ENCODE measurements at regions not wholly inside any gene's neighbourhood (a gene's known extent, or its start where the extent isn't known, plus 50 kb on each side); places are given as distances from the start of the nearest gene placed in this dataset.

DNA sequence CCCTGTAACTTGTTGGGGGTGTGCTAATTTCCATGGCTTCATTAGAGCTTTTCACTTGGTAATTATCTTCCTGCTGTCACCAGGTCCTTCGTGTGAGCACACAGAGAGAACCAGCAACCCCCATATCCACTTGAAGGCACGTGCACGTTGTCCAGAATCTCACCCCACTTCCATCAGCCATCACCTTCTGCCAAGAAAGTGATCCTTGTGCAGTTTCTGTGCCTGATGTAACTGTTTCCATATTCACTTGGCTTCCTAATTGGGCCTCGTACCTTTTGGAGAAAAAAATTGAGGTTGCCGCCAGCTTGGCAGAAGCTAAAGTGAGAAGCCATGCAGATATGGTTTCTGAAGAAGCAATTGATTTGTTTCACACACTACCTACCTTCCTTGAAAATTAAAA is 153.7 kb upstream of the TSHZ2 start:
- no peak overlapping the region for H3K4me3 ChIP-seq
- H3K4me1 ChIP-seq: no peaks in the 10 kb centered on the region
- no peaks in the 10 kb centered on the region for H3K27me3 ChIP-seq
- no peak for DNase-seq
- no peaks in the 10 kb centered on the region for H3K9me3 ChIP-seq (replicated peaks)
- no peaks in the 10 kb centered on the region for H3K36me3 ChIP-seq
- H3K27ac ChIP-seq: no peak overlapping the region

DNA sequence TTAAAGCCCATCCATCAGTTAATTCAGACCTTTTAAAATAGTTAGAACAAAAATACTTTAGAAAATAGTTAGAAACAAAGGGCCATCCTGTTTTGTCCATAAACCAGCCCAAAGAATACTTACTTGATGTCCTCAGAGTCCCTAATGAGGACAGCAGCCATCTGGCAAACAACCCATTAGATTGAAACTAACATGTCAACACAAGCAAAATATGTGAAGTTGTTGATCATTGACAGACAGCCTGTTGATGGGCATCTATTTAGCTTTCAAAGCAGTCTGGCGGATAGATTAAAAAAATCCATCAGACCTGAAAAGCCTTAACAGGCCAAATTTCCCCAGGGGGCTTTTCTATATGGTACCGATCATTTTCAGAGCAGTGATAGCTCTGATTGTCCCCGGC is 154.2 kb upstream of the TSHZ2 start:
- no peak overlapping the region for H3K27ac ChIP-seq
- H3K27me3 ChIP-seq: no peaks in the 10 kb centered on the region
- no peak for DNase-seq
- no peaks in the 10 kb centered on the region for H3K9me3 ChIP-seq (replicated peaks)
- H3K4me3 ChIP-seq: no peak overlapping the region
- H3K4me1 ChIP-seq: no peaks in the 10 kb centered on the region
- H3K36me3 ChIP-seq: no peaks in the 10 kb centered on the region

DNA sequence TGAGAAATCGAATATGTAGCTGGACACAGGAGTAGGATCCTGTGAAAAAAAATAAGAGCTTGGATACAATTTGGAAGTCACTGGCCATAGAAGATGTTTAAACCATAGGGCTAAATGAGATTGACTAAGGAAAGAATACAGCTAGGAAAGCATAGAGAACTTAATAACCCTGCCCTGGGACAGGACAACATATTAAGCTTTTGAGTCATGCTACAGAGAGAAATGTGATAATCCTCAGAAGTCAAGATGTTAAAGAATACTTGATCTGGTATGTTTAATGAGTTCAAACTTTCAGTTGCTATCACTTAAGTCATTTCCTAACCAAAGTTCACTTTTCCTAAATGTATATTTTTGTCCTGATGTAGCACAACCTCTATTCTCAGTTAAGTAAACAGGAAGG is 154.6 kb upstream of the TSHZ2 start:
- Histone ChIP-seq H3K36me3 (no peaks in the 10 kb centered on the region), H3K27ac (no peak overlapping the region), H3K4me3 (no peak overlapping the region), H3K9me3 (replicated peaks) (no peaks in the 10 kb centered on the region), H3K27me3 (no peaks in the 10 kb centered on the region), H3K4me1 (no peaks in the 10 kb centered on the region)
- DNase-seq: no peak

DNA sequence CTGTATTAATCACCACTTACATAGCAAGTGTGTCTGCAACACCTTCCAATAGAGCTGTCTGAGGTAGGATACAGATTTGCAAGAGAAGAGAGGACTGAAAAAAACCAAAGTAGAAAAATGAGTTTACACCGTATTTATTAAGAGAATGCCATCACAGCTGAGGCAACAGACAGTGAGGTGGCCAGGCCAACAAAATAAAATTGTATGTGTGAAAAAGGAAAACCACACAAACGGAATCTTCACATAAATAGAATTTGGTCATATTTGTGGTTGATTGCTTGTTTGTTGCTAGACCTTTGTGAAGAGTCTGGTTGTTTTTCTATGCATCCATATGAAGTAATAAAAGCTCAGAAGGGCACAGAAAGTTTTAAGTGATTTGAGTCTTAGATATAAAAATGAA is 157.8 kb upstream of the TSHZ2 start:
- H3K27ac ChIP-seq: no peak overlapping the region
- no peaks in the 10 kb centered on the region for H3K9me3 ChIP-seq (replicated peaks)
- H3K36me3 ChIP-seq: no peaks in the 10 kb centered on the region
- H3K27me3 ChIP-seq: peaks cover under 1% of the 10 kb centered on the region; the same call in 1 of the 2 replicates
- H3K4me1 ChIP-seq: no peaks in the 10 kb centered on the region
- no peak overlapping the region for H3K4me3 ChIP-seq
- no peak for DNase-seq

DNA sequence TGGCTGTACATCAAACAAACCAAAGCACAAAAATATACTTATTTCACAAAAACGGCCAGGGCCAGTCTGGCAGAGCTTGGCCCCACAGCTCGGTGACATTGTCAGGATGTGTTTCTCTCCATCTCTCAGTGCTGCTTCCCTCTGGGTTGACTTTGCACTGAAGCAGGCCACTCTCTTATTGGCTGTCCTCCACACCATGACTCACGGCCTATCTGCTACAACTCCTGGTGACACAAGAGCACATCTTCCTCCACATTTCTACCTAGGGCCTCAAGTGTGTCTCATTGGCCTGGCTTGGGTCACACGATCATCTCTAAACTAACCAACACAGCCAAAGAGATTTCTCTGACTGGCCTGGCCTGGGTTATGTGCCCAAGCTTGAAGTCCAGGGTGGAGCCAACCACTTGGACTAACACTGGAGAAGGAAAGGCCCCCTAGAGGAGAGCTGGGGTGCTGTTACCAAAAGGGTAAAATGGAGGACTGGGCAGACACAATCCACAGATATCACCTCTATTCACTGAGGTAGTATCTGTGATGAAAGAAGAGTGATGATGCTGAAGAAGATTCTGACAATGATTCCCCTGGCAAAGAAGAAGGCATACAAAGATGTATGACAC is 159.8 kb upstream of the TSHZ2 start:
- Histone ChIP-seq H3K9me3 (replicated peaks) (no peaks in the 10 kb centered on the region), H3K36me3 (no peaks in the 10 kb centered on the region), H3K4me1 (no peaks in the 10 kb centered on the region), H3K27ac (no peak overlapping the region), H3K4me3 (no peak overlapping the region), H3K27me3 (peaks cover 3% of the 10 kb centered on the region; the same call in 1 of the 2 replicates)
- DNase-seq: peak; percentile 4 to 10

DNA sequence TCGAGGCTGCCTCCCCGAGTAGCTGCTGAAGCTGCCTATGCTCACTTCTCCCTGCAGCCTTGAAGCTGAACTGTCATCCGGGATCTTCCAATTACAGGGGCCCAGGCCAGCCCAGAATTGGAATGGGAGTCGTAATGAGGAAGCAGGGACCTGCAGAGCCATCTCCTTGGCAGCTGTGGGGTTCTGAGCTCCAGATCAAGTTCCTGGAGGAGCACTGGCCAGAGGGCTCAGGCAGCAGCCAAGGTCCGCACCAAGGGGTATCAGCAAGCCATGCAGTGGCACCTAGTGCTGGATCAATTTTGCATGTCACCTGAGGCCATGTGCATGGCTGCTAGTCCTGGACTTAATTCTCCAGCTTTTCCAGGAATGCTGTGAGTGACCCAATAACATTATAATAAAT is 163.2 kb upstream of the TSHZ2 start:
- Histone ChIP-seq H3K36me3 (no peaks in the 10 kb centered on the region), H3K27ac (no peak overlapping the region), H3K9me3 (replicated peaks) (no peaks in the 10 kb centered on the region), H3K4me3 (no peak overlapping the region), H3K4me1 (no peaks in the 10 kb centered on the region), H3K27me3 (peaks cover 6% of the 10 kb centered on the region; the same call in 1 of the 2 replicates)
- DNase-seq: no peak

DNA sequence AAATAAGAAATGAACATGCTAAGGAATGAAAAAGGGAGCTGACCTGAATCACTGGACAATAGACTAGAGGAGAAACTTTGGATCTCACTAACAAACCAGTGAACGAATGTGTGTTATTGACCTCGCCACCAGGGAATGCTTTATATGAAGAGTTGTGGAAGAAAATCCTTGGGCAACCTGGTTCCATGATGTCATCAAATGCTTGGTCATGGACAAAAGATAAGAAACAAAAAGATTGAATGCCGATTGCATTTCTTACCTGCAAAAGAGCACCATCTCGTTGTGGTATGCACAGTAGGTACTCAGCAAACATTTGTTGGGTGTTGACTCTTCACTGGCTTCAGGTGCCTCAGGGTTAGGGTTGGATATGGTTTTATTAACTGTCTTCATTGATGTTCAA is 165.2 kb upstream of the TSHZ2 start:
- Histone ChIP-seq H3K9me3 (replicated peaks) (no peaks in the 10 kb centered on the region), H3K36me3 (no peaks in the 10 kb centered on the region), H3K27ac (no peak overlapping the region), H3K27me3 (peaks cover 8% of the 10 kb centered on the region; the same call in 1 of the 2 replicates), H3K4me1 (no peaks in the 10 kb centered on the region), H3K4me3 (no peak overlapping the region)
- DNase-seq: no peak

DNA sequence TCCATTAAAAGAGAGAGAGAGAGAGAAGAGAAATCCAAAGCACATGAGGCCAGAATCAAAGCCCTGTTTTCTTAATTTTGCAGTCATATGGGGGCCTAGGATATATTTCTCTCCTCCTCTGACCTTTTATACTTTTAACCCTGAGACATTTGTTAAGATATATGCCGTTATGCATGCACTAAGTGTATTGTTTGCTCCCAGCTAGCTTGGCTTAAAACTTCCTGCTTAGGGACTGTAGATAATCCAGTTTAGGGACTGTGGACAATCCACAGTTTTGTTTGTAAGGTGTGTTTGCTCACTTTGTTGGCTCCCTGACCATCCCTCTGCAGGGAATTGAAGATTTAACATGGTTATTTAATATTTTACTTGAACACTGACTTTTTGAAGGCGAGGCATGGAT is 166.3 kb upstream of the TSHZ2 start:
- no peak for DNase-seq
- no peaks in the 10 kb centered on the region for H3K36me3 ChIP-seq
- peaks cover 9% of the 10 kb centered on the region; the same call in 1 of the 2 replicates for H3K27me3 ChIP-seq
- no peak overlapping the region for H3K4me3 ChIP-seq
- H3K4me1 ChIP-seq: no peaks in the 10 kb centered on the region
- no peak overlapping the region for H3K27ac ChIP-seq
- H3K9me3 ChIP-seq (replicated peaks): no peaks in the 10 kb centered on the region

DNA sequence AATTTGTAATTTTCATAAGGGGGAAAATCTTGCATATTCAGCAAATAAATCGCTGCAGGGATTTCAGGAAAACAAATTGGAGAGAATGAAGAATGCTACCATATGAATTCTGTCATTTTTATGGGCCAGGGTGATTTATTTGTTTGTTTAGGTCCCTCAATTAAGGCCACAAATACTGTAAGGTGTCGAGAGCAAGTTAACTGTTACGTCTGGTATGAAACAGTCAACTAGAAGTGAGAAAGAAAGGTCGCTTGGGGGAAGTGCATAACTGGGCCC is 166.9 kb upstream of the TSHZ2 start:
- no peaks in the 10 kb centered on the region for H3K36me3 ChIP-seq

DNA sequence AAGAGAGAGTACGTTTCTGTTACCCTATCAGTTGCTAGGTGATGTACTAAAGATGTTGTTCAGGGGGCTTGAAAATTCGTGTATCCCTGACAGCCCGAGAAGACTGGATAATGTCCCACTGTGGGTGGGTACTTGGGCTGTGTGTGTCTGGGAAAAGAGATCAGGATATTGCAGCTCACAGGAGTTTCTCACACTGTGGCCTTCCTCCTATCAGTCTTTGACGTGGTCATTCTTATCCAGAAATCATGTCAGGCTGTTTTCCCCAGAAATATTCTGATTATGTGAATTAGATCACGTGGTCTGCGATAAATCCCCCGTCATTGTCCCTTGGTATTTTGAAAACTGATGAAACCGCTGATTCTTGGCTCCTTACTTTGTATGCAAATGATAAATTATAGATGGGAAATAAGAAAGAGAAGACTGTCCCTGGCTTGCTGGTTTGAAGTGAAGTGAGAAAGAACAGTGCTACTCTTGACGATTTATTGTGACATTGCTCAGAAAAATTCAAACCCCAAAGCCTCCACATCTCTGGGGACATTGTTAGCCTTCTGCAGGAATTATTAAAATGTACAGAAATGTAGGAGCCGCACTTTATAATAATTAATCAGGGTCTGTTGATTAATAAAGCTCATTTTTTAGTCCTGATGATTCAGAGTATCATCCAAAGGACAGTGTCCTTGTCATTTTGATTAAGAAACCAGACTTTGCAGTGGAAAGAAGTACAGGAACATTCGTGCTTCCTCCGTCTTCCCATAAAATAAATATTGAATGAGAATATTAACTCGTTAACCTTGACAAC is 167.5 kb upstream of the TSHZ2 start:
- no peak overlapping the region for H3K27ac ChIP-seq
- no peak for DNase-seq
- no peaks in the 10 kb centered on the region for H3K36me3 ChIP-seq
- no peak overlapping the region for H3K4me3 ChIP-seq
- H3K9me3 ChIP-seq (replicated peaks): no peaks in the 10 kb centered on the region
- no peaks in the 10 kb centered on the region for H3K4me1 ChIP-seq
- H3K27me3 ChIP-seq: peaks cover 9% of the 10 kb centered on the region; the same call in 1 of the 2 replicates

More for the DNA sequence above, 166.9 kb upstream of the TSHZ2 start:
- peaks cover 9% of the 10 kb centered on the region; the same call in 1 of the 2 replicates for H3K27me3 ChIP-seq
- no peak overlapping the region for H3K27ac ChIP-seq
- no peaks in the 10 kb centered on the region for H3K9me3 ChIP-seq (replicated peaks)
- H3K4me1 ChIP-seq: no peaks in the 10 kb centered on the region
- no peak overlapping the region for H3K4me3 ChIP-seq
- no peak for DNase-seq

DNA sequence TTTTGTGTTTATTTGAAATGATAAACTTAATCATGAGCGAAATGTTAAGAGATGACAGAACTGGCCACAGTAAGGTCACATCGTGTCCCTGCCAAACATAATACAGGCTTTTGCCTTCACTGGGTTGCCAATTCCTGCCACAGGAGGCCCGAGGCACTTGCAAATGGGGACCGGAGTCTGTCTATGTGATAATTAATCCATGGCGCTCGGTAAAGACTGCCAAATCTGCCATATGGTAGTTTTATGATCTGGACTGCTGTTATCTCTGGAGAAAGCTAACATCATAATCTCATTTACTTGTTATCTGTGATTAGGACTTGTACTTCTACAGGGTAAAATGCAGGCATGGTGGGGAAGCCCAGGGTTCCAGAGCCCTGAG is 170.5 kb upstream of the TSHZ2 start:
- Histone ChIP-seq H3K36me3 (no peaks in the 10 kb centered on the region), H3K4me1 (no peaks in the 10 kb centered on the region), H3K27ac (no peak overlapping the region), H3K4me3 (no peak overlapping the region), H3K9me3 (replicated peaks) (no peaks in the 10 kb centered on the region), H3K27me3 (peaks cover 4% of the 10 kb centered on the region; the same call in 1 of the 2 replicates)
- no peak for DNase-seq

DNA sequence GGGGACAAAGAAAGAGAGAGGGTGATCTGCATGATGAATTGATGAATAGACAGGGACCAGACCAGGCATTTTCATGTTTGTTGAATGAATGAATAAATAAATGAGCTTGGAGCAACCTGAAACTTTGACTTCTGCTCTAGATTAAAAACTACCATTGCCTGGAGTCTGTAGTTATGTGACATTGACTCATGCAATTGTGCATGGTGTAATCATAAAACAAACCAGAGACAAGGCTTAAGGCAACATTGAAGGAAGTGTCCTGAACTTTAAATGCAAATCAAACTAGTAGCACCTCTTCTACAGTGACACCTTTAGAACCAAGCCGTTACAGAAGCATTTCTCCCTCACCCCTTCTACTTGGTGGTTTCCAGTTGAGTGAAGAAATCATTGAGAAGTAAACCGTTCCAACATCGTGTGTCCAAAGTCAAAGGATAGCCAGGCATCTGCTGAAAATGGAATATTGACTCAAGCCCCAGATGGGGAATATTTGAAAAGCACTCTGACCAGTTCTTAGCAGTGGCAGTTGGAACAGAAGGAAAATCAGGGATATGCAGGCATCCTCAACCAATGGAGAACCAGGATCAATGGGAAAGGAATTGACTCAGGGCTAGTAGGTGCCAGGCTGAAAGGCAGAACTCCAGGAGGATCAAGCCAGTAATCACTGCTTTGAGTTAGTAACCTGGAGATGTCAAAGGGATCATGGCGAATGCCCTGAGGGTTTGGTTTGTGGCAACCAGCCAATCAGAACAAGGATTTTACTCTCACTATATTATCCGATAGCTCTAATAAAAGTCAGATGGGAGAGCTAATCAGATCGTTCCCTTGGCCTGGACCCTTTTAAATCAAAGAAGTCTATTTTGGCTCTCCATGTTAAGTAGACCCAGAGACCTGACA is 171.2 kb upstream of the TSHZ2 start:
- H3K36me3 ChIP-seq: no peaks in the 10 kb centered on the region
- H3K4me3 ChIP-seq: no peak overlapping the region
- H3K4me1 ChIP-seq: no peaks in the 10 kb centered on the region
- H3K27ac ChIP-seq: no peak overlapping the region
- no peak for DNase-seq
- no peaks in the 10 kb centered on the region for H3K9me3 ChIP-seq (replicated peaks)
- 0 out of 2 replicates have a peak, but pooled peaks cover 3% of the 10 kb centered on the region for H3K27me3 ChIP-seq

DNA sequence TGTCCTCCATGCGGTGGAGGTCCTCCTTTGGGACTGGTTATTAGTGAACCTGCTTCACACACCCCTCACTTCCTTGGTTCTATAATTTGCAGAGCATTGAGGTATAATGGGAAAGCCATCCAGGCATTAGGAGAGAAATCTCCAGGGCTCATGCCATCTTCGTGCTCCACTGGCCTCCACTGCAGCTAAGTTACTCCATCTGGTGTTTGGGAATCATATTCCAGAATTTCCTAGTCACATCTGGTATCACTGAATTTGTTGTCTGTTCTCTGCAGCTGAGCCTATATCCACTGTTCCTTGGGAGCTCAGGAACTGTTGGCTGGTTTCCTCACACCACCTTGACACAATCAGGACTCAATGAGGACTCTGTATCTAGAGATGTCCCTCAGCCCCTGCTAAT is 173.0 kb upstream of the TSHZ2 start:
- Histone ChIP-seq H3K4me3 (no peak overlapping the region), H3K4me1 (no peaks in the 10 kb centered on the region), H3K27me3 (0 out of 2 replicates have a peak, but pooled peaks cover 3% of the 10 kb centered on the region), H3K9me3 (replicated peaks) (no peaks in the 10 kb centered on the region), H3K27ac (no peak overlapping the region), H3K36me3 (no peaks in the 10 kb centered on the region)
- no peak for DNase-seq

DNA sequence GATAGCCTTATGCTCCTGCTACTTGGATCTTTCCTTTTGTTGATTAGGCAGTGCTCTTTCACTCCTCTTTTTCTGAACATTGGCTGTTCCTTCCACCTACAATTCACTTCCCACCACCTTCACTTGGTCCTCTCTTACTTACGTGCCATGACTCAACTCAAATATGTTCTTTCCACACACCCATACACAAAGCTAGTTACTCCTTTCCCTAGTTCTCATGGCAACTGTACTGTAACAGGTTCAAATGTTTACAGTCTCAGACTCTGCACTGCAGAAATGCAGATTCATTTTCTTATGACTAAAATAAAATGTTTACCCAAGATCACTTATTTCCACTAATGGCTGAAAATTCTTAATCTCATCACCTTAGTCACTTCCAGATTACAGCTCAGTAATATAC is 174.0 kb upstream of the TSHZ2 start:
- Histone ChIP-seq H3K4me1 (no peaks in the 10 kb centered on the region), H3K27me3 (0 out of 2 replicates have a peak, but pooled peaks cover 3% of the 10 kb centered on the region), H3K36me3 (no peaks in the 10 kb centered on the region), H3K4me3 (no peak overlapping the region), H3K9me3 (replicated peaks) (no peaks in the 10 kb centered on the region), H3K27ac (no peak overlapping the region)
- DNase-seq: no peak

DNA sequence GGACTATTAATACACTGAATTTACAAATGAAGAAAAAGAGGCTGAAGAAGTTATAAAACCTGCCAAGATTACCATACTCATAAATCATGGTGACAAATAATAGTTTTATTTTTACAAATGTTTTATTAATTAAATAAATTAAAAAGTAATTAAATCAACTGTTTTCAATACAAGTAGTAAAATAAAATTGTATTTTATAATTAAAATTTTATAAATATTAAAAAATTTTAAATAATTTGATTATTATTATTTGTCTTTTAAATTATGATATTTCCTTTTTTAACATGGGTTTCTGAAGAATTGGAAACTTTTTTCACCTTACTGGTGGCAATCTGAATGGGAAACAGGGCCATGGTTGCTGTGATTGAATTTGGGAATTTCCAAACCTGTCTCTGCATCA is 177.3 kb upstream of the TSHZ2 start:
- H3K36me3 ChIP-seq: no peaks in the 10 kb centered on the region
- H3K9me3 ChIP-seq (replicated peaks): no peaks in the 10 kb centered on the region
- DNase-seq: no peak
- H3K27ac ChIP-seq: no peak overlapping the region
- no peak overlapping the region for H3K4me3 ChIP-seq
- 0 out of 2 replicates have a peak, but pooled peaks cover 9% of the 10 kb centered on the region for H3K27me3 ChIP-seq
- H3K4me1 ChIP-seq: no peaks in the 10 kb centered on the region
